PC-9 (cell line): ENCODE measurements at regions not wholly inside any gene's neighbourhood (a gene's known extent, or its start where the extent isn't known, plus 50 kb on each side); places are given as distances from the start of the nearest gene placed in this dataset.

Source experiments
- BruUV-seq: library from RNA; stranded (reverse); fragments of 400-500 nt; replicated peaks from 2 replicates; lab custom pipeline; 2021; lab: Mats Ljungman, UMichigan
- CTCF ChIA-PET: fragments of 300-600 bp; sonication (Branson Sonifier 250); formaldehyde crosslinking; loops from one replicate; lab custom pipeline; 2022; ENCODE audit warnings: antibody characterized with exemption; lab: Charles Lee
- POLR2A ChIA-PET: fragments of 300-600 bp; sonication (Branson Sonifier 250); formaldehyde crosslinking; loops from one replicate; lab custom pipeline; 2022; ENCODE audit warnings: antibody characterized with exemption; ENCODE audit not compliant: unreplicated experiment; lab: Charles Lee
- DNase-seq, 2 experiments: peaks; one replicate each; pipeline versions ENCODE4 v3.0.0 to v3.0.0-alpha.2; 2015 to 2022; ENCODE audit warnings: mixed read lengths in 1 of 2
- H2AFZ ChIP-seq: fragments of 200-600 bp; sonication (generic); 2 replicates; pipeline ENCODE4 v1.8.1; 2017; ENCODE audit warnings: antibody characterized with exemption
- H3F3A ChIP-seq: fragments of 200-600 bp; sonication (generic); 2 replicates; pipeline ENCODE4 v1.8.1; 2017; ENCODE audit warnings: antibody characterized with exemption, mild to moderate bottlenecking, low read depth; ENCODE audit not compliant: insufficient read depth
- H3K27ac ChIP-seq: fragments of 200-600 bp; sonication (generic); 2 replicates; pipeline ENCODE4 v1.6.1; 2016; ENCODE audit warnings: mixed run types
- H3K27me3 ChIP-seq: fragments of 200-600 bp; sonication (generic); 2 replicates; pipeline ENCODE4 v1.6.1; 2016; ENCODE audit warnings: low read depth, mixed run types; ENCODE audit not compliant: insufficient read depth
- H3K36me3 ChIP-seq: fragments of 200-600 bp; sonication (generic); 2 replicates; pipeline ENCODE4 v1.6.1; 2016; ENCODE audit warnings: low read depth, mixed run types
- H3K4me1 ChIP-seq: fragments of 200-600 bp; sonication (generic); replicated peaks from 2 replicates; pipeline ENCODE4 v1.6.1; 2016; ENCODE audit warnings: mixed run types; ENCODE audit not compliant: insufficient read depth
- H3K4me2 ChIP-seq: fragments of 200-600 bp; sonication (generic); 2 replicates; pipeline ENCODE4 v1.6.1; 2017; ENCODE audit warnings: mixed run types
- H3K4me3 ChIP-seq: fragments of 200-600 bp; sonication (generic); 2 replicates; pipeline ENCODE4 v1.6.1; 2016; ENCODE audit warnings: mixed run types
- H3K79me2 ChIP-seq: fragments of 200-600 bp; sonication (generic); 2 replicates; pipeline ENCODE4 v1.6.1; 2017; ENCODE audit warnings: low read depth, mixed run types
- H3K9me2 ChIP-seq: fragments of 200-600 bp; sonication (generic); 2 replicates; pipeline ENCODE4 v1.8.1; 2017; ENCODE audit warnings: mild to moderate bottlenecking; ENCODE audit not compliant: insufficient read depth
- H3K9me3 ChIP-seq: fragments of 200-600 bp; sonication (generic); 2 replicates; pipeline ENCODE4 v1.8.1; 2016; ENCODE audit warnings: low read depth; ENCODE audit not compliant: insufficient read depth
- H4K20me1 ChIP-seq: fragments of 200-600 bp; sonication (generic); 2 replicates; pipeline ENCODE4 v1.8.1; 2017; ENCODE audit not compliant: insufficient read depth
- EZH2 ChIP-seq: fragments of 200-600 bp; sonication (generic); IDR thresholded peaks from 2 replicates; pipeline ENCODE4 v1.8.0; 2017; ENCODE audit warnings: antibody characterized with exemption, low read depth
- intact Hi-C: fragments of 100-400 bp; cut with micrococcal nuclease; formaldehyde crosslinking; loops from one replicate; pipeline ENCODE4 v1.10.0; 2022; ENCODE audit not compliant: unreplicated experiment
- TF ChIP-seq, protein P1 (sequence below): fragments of 200-600 bp; sonication (generic); conservative IDR thresholded peaks from 2 replicates; pipeline ENCODE4 v1.6.1; 2017; ENCODE audit warnings: mixed run types, antibody characterized with exemption, mild to moderate bottlenecking, moderate library complexity

DNA sequence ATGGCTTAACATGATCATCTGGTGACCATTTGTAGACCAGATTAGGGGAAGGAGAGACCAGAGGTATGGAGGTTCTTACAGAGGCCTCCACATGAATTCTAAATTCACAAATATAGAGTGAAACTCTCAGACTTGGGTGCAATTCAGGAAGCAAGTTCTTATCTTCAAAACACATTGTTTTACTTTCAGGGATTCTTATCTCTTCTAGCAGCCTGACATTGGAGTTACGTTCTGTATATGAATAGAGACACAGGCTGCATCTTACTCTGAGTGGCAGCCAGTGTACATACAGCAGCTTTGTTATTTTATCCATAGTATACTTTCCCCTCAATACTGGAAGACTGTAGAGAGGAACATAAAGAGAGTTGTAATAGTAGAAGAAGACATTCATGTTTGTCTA, 1331.7 kb upstream of the WWC1 start:
- DNase-seq, result no peak
- TF ChIP-seq, protein P1, sequence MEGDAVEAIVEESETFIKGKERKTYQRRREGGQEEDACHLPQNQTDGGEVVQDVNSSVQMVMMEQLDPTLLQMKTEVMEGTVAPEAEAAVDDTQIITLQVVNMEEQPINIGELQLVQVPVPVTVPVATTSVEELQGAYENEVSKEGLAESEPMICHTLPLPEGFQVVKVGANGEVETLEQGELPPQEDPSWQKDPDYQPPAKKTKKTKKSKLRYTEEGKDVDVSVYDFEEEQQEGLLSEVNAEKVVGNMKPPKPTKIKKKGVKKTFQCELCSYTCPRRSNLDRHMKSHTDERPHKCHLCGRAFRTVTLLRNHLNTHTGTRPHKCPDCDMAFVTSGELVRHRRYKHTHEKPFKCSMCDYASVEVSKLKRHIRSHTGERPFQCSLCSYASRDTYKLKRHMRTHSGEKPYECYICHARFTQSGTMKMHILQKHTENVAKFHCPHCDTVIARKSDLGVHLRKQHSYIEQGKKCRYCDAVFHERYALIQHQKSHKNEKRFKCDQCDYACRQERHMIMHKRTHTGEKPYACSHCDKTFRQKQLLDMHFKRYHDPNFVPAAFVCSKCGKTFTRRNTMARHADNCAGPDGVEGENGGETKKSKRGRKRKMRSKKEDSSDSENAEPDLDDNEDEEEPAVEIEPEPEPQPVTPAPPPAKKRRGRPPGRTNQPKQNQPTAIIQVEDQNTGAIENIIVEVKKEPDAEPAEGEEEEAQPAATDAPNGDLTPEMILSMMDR, result no peak
- TF ChIP-seq EZH2, result no peak
- Histone ChIP-seq H3K4me2 (no peak overlapping the region), H3K79me2 (no peaks in the 10 kb centered on the region), H3K9me2 (no peaks in the 10 kb centered on the region), H3K36me3 (no peaks in the 10 kb centered on the region), H2AFZ (no peak overlapping the region), H3K4me1 (no peaks in the 10 kb centered on the region), H3K27me3 (0 out of 2 replicates have a peak, but pooled peaks cover 3% of the 10 kb centered on the region), H3F3A (no peaks in the 10 kb centered on the region), H3K9me3 (no peaks in the 10 kb centered on the region; the same call in 1 of the 2 replicates), H4K20me1 (no peaks in the 10 kb centered on the region), H3K27ac (no peak overlapping the region), H3K4me3 (no peak overlapping the region)
- intact Hi-C loops, result loop anchor here (5.0 kb wide), 1 partner anchor 1088 kb away; no protein-coding TSS in a partner anchor
- no TSS peak for BruUV-seq
- ChIA-PET CTCF (no interaction called here), POLR2A (no interaction called here)

DNA sequence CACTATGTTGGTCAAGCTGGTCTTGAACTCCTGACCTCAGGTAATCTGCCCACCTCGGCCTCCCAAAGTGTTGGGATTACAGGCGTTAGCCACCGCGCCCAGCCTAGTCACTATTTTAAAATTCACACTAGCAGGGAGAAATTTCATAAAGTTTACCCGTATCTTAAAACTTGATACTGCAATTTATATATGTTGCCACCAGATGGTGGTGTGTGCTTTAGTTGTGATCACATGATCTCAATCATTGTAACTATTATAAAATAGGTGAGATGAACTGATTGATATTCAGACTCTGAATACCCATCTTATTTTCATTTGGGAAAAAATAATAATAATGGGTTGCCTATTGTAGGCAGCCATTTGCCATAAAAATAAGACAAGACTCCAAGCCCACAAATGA, 1330.4 kb upstream of the WWC1 start:
- intact Hi-C loops, result loop anchor here (5.0 kb wide), 1 partner anchor 1086 kb away; no protein-coding TSS in a partner anchor
- Histone ChIP-seq H3K9me3 (no peaks in the 10 kb centered on the region; the same call in 1 of the 2 replicates), H3K27ac (no peak overlapping the region), H2AFZ (no peak overlapping the region), H3K27me3 (0 out of 2 replicates have a peak, but pooled peaks cover 3% of the 10 kb centered on the region), H3K9me2 (no peaks in the 10 kb centered on the region), H3F3A (no peaks in the 10 kb centered on the region), H3K36me3 (no peaks in the 10 kb centered on the region), H3K4me2 (no peak overlapping the region), H3K4me3 (no peak overlapping the region), H3K4me1 (no peaks in the 10 kb centered on the region), H4K20me1 (no peaks in the 10 kb centered on the region), H3K79me2 (no peaks in the 10 kb centered on the region)
- ChIA-PET CTCF (no interaction called here), POLR2A (no interaction called here)
- no peak for TF ChIP-seq EZH2
- TF ChIP-seq, protein P1, result peak; percentile 53
- BruUV-seq, result no TSS peak
- no peak for DNase-seq

DNA sequence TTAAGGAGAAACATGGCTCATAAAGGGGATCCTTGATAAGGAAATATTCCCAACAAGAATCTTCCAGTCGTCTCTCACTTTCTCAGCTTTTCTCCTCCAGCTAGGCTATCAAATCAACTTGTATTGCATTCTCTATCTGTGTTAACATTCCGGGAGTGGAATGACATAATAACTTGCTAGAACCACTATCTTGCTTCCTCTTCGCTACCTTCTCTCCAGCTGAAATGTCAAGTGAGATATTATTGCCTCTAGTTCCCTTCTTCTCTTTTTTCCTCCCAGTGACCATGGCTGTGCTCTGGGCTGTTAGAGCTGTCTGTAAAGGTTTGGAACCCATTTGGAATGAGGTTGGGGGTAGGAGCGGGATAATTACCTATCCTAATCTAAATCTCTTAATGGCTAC, 1329.5 kb upstream of the WWC1 start:
- Histone ChIP-seq H3K9me3 (no peaks in the 10 kb centered on the region; the same call in 1 of the 2 replicates), H3K4me3 (no peak overlapping the region), H3K27me3 (0 out of 2 replicates have a peak, but pooled peaks cover 3% of the 10 kb centered on the region), H3K36me3 (no peaks in the 10 kb centered on the region), H3K4me1 (no peaks in the 10 kb centered on the region), H3F3A (no peaks in the 10 kb centered on the region), H3K4me2 (no peak overlapping the region), H2AFZ (no peak overlapping the region), H4K20me1 (no peaks in the 10 kb centered on the region), H3K27ac (no peak overlapping the region), H3K79me2 (no peaks in the 10 kb centered on the region), H3K9me2 (no peaks in the 10 kb centered on the region)
- no TSS peak for BruUV-seq
- intact Hi-C loops, result loop anchor here (5.0 kb wide), 1 partner anchor 1085 kb away; no protein-coding TSS in a partner anchor
- no peak for DNase-seq
- no peak for TF ChIP-seq EZH2
- TF ChIP-seq, protein P1, result no peak
- ChIA-PET POLR2A (no interaction called here), CTCF (interaction anchor here (0.6 kb wide), 1 partner anchor 214 kb away, joined by 3 read pairs; no protein-coding TSS in a partner anchor)
